Natural killer cell (primary cell): ENCODE measurements at regions not wholly inside any gene's neighbourhood (a gene's known extent, or its start where the extent isn't known, plus 50 kb on each side); places are given as distances from the start of the nearest gene placed in this dataset.

ENCODE experiments used
- ATAC-seq, 3 donors: fragments of 150-1000 bp in 2 of 3; fragments of 200-7000 bp in 1 of 3; cut with Tn5 transposase; 1 replicate in 1 of 3; 2 replicates in 2 of 3; pipeline ENCODE4 v1.10.0; 2021; ENCODE audit warnings: mild to moderate bottlenecking in 2 of 3, moderate library complexity in 2 of 3
- DNase-seq, 2 donors: peaks; one replicate each; pipeline versions ENCODE4 v3.0.0 to v3.0.0-alpha.2; 2013 to 2021; ENCODE audit warnings: mixed read lengths in 1 of 2
- H3K27ac ChIP-seq: one replicate; pipeline ENCODE4 v1.5.1; 2013; ENCODE audit warnings: mild to moderate bottlenecking, low read length
- H3K27me3 ChIP-seq: one replicate; pipeline ENCODE4 v1.6.1; 2013; ENCODE audit warnings: low read length; ENCODE audit not compliant: control insufficient read depth, insufficient read depth
- H3K36me3 ChIP-seq: one replicate; pipeline ENCODE4 v1.6.1; 2013; ENCODE audit warnings: low read length; ENCODE audit not compliant: control insufficient read depth, insufficient read depth
- H3K4me1 ChIP-seq: one replicate; pipeline ENCODE4 v1.6.1; 2013; ENCODE audit warnings: low read length; ENCODE audit not compliant: control insufficient read depth, insufficient read depth
- H3K4me3 ChIP-seq: one replicate; pipeline ENCODE4 v1.5.1; 2013; ENCODE audit warnings: low read length
- H3K9me3 ChIP-seq: one replicate; pipeline ENCODE4 v1.6.1; 2013; ENCODE audit warnings: low read length; ENCODE audit not compliant: control insufficient read depth, insufficient read depth
- H3K27ac Mint-ChIP-seq, 2 donors: one replicate each; pipeline ENCODE4 v1.8.0; 2022; ENCODE audit warnings: mild to moderate bottlenecking in 2 of 2, mixed read lengths in 2 of 2, moderate library complexity in 1 of 2
- H3K27me3 Mint-ChIP-seq, 2 donors: one replicate each; pipeline ENCODE4 v1.8.0; 2022; ENCODE audit warnings: low read depth in 2 of 2, mixed read lengths in 2 of 2
- H3K36me3 Mint-ChIP-seq: one replicate; pipeline ENCODE4 v1.8.0; 2022; ENCODE audit warnings: mixed read lengths
- H3K4me1 Mint-ChIP-seq, 2 donors: one replicate each; pipeline ENCODE4 v1.8.0; 2022; ENCODE audit warnings: mixed read lengths in 2 of 2
- H3K4me3 Mint-ChIP-seq: one replicate; pipeline ENCODE4 v1.8.0; 2022; ENCODE audit warnings: mild to moderate bottlenecking, moderate library complexity, mixed read lengths
- H3K9me3 Mint-ChIP-seq, 2 donors: one replicate each; pipeline ENCODE4 v1.8.0; 2022; ENCODE audit warnings: mixed read lengths in 2 of 2
- WGBS: methylation state at CpG from one replicate; pipeline ENCODE4 v1.1.7; 2013; ENCODE audit warnings: missing lambda C conversion rate; ENCODE audit not compliant: insufficient coverage; 5-methylcytosine and 5-hydroxymethylcytosine counted together
- intact Hi-C: fragments of 100-400 bp; cut with micrococcal nuclease; formaldehyde crosslinking; loops from one replicate; pipeline ENCODE4 v1.14.2; 2022
- TF ChIP-seq, protein P1 (sequence below): fragments of 200-600 bp; IDR thresholded peaks from one replicate; pipeline ENCODE4 v1.8.0; 2022; ENCODE audit warnings: antibody characterized with exemption

DNA sequence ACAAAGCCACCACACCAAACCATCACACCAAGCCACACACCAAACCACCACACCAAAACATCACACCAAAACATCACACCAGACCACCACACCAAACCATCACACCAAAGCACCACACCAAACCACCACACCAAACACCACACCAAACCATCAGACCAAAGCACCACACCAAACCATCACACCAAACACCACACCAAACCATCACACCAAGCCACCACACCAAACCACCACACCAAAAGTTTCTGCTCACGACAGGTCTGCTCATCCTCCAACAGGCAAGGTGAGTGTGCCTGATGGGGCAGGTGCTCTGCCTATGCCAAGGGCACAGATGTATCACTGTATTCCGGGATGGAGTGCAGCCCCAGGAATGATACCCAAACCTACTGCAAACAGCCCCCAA, 87.9 kb upstream of the FSTL4 start:
- Mint-ChIP-seq H3K4me1 (peaks cover 0 to 7% of the 10 kb centered on the region in 2 donors), H3K36me3 (no peaks in the 10 kb centered on the region), H3K9me3 (peaks cover 0 to 5% of the 10 kb centered on the region in 2 donors), H3K4me3 (no peak overlapping the region), H3K27ac (no peak overlapping the region), H3K27me3 (peaks cover 8 to 14% of the 10 kb centered on the region in 2 donors)
- no peak overlapping the region for H3K4me3 ChIP-seq
- no peaks in the 10 kb centered on the region for H3K27me3 ChIP-seq
- intact Hi-C loops: no loop called here
- H3K36me3 ChIP-seq: no peaks in the 10 kb centered on the region
- no peak overlapping the region for H3K27ac ChIP-seq
- no peak for ATAC-seq
- H3K9me3 ChIP-seq: no peaks in the 10 kb centered on the region
- TF ChIP-seq, protein P1, sequence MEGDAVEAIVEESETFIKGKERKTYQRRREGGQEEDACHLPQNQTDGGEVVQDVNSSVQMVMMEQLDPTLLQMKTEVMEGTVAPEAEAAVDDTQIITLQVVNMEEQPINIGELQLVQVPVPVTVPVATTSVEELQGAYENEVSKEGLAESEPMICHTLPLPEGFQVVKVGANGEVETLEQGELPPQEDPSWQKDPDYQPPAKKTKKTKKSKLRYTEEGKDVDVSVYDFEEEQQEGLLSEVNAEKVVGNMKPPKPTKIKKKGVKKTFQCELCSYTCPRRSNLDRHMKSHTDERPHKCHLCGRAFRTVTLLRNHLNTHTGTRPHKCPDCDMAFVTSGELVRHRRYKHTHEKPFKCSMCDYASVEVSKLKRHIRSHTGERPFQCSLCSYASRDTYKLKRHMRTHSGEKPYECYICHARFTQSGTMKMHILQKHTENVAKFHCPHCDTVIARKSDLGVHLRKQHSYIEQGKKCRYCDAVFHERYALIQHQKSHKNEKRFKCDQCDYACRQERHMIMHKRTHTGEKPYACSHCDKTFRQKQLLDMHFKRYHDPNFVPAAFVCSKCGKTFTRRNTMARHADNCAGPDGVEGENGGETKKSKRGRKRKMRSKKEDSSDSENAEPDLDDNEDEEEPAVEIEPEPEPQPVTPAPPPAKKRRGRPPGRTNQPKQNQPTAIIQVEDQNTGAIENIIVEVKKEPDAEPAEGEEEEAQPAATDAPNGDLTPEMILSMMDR: no peak
- WGBS: 94% methylated on average over 2 of the region's 2 CpGs
- no peaks in the 10 kb centered on the region for H3K4me1 ChIP-seq
- no peak for DNase-seq

DNA sequence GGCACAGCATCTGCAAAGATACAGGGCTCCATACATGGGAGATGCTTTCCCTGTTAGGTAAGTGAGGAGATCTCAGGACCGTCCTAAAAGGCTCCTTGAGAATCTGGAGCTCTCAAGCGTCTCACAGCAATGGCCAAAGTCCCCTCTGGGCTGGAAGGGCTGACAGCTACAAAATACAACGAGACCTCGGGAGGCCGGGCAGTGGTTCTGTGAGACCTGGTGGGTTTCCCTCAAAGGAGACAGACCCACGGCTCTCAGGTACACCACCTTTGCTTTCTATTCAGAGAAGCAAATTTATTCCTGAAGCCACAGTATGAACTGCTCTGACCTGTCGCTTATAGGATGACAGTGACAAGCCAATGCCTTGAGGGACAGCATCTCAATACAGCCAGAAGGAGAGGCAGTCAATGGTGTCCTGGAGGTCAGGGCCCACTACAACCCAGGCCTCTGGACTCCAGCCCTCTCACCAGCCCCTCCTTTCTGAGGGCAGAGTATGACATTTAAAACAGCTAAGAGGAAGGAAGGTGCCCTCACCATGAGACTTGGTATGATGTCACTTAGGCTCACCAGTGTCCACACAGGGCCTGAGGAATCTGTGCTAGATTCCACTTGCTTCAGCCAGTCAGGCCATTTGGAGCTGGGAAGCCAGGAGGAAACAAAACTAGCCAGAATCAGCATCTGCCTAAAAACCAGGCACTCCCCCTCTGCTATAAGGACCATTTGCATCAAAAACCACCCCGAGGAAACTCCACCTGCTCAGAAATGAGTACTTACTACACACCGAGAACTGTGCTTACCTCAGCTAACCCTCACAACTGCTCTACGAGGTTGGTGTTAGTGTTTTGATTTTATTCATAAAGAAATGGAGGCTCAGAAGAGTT, 86.5 kb upstream of the FSTL4 start:
- intact Hi-C loops: no loop called here
- no peak overlapping the region for H3K4me3 Mint-ChIP-seq
- no peak overlapping the region for H3K27ac ChIP-seq
- no peak overlapping the region for H3K27ac Mint-ChIP-seq
- H3K4me1 Mint-ChIP-seq: peaks cover 8 to 14% of the 10 kb centered on the region in 2 donors
- no peaks in the 10 kb centered on the region for H3K27me3 ChIP-seq
- TF ChIP-seq, protein P1: no peak
- H3K36me3 ChIP-seq: no peaks in the 10 kb centered on the region
- no peaks in the 10 kb centered on the region for H3K9me3 ChIP-seq
- no peak overlapping the region for H3K4me3 ChIP-seq
- H3K36me3 Mint-ChIP-seq: no peaks in the 10 kb centered on the region
- peaks cover 12% of the 10 kb centered on the region for H3K4me1 ChIP-seq
- ATAC-seq (no peak), DNase-seq (no peak)
- H3K9me3 Mint-ChIP-seq: peaks cover 0 to 5% of the 10 kb centered on the region in 2 donors
- H3K27me3 Mint-ChIP-seq: peaks cover 8 to 14% of the 10 kb centered on the region in 2 donors
- WGBS: 88% methylated on average over 8 of the region's 10 CpGs

DNA sequence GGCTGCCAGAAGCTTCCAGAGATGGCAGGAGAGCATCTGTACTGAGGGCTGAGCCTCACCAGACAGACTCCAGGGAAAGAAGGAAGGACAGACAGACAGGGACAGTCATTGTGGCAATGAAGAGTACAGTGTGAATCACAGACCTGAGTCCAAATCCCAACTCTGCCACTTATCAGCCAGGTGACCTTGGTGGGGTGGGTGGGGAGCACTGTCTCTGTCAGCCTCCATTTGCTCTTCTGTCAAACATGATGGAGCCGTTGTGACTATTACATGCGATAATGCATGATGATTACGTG, 85.9 kb upstream of the FSTL4 start:
- 94% methylated on average over 3 of the region's 3 CpGs for WGBS
- H3K36me3 Mint-ChIP-seq: no peaks in the 10 kb centered on the region
- peaks cover 8 to 14% of the 10 kb centered on the region in 2 donors for H3K27me3 Mint-ChIP-seq
- H3K27ac ChIP-seq: no peak overlapping the region
- no peak for ATAC-seq
- intact Hi-C loops: no loop called here
- H3K27ac Mint-ChIP-seq: no peak overlapping the region
- no peak overlapping the region for H3K4me3 Mint-ChIP-seq
- TF ChIP-seq, protein P1: no peak
- H3K9me3 Mint-ChIP-seq: peaks cover 0 to 5% of the 10 kb centered on the region in 2 donors
- H3K4me3 ChIP-seq: no peak overlapping the region
- no peaks in the 10 kb centered on the region for H3K36me3 ChIP-seq
- no peaks in the 10 kb centered on the region for H3K27me3 ChIP-seq
- DNase-seq: no peak
- H3K4me1 ChIP-seq: peaks cover 12% of the 10 kb centered on the region
- peaks cover 9 to 14% of the 10 kb centered on the region in 2 donors for H3K4me1 Mint-ChIP-seq
- no peaks in the 10 kb centered on the region for H3K9me3 ChIP-seq
